GM21576 (cell line): ENCODE measurements at regions not wholly inside any gene's neighbourhood (a gene's known extent, or its start where the extent isn't known, plus 50 kb on each side); places are given as distances from the start of the nearest gene placed in this dataset.
"Not testable (repeated sequence)": the region's sequence is repeated elsewhere in the genome, so short reads cannot be mapped to it uniquely, and the experiment has no call there.

Experiments used
- ATAC-seq: cut with Tn5 transposase; IDR thresholded peaks from one replicate; pipeline ENCODE4 v1.9.1; 2021; ENCODE audit warnings: mild to moderate bottlenecking, moderate library complexity; ENCODE audit not compliant: unreplicated experiment

DNA sequence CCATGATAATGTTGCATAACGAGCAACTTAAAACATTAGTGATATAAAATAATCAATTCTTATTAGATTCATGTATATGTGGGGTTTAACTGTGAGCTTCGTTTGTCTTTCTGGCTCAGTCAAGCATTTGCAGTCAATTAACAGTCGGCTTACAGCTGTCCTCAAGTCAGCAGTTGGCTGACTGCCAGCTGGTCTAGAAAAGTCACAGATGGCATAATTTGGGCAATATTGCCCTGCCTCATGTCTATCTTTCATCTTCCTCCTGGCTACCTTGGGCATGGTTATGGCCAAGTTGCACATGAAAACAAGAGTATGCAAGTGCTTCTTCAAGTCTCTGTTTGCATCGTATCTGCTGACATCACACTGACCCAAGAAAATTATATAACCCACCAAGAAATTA, 186.1 kb upstream of the ZWINT start:
- no peak for ATAC-seq

DNA sequence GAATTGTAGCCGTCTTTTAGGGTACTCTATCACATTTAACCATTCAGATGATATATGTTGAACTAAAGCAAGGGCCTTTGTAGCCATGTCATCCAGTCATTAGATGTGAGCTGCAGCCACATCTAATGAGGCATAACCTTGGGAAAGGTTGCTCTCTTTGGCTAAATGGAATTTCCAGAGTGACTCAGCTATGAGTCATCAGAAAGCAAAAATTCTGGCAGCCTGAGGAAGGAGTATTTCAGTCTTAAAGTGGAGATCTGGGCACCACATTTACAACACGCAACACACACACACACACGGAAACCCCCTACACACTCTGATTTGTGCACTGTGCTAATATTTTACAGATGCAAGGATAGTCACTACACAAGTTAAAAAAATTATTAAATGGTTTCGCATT, 176.9 kb upstream of the ZWINT start:
- ATAC-seq = no peak

DNA sequence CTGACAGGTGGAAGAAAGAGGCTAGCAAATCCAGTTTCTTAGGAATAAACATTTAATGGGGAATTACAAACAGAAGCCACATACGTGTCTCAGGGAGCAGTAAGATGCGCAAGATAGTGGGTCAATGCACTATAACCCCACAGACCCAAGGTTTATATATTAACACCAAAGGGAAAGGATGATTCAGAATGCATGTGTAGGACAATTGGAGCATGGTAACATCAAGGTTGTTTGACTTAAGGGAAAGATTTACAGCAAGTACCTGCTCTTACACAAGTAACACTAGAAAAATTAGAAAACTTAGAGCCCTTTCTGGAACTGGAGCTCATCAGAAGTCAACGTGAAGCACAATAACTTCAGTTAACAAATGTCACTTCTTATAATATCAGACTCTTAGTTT, 161.1 kb upstream of the ZWINT start:
- ATAC-seq = no peak

GRCh38 chr10:56508562-56508961, 147.5 kb upstream of the ZWINT start:
- ATAC-seq = no peak

- ATAC-seq = no peak
Measured at GRCh38 chr10:56507033-56507432, 146.0 kb upstream of the ZWINT start.

- ATAC-seq = no peak
Measured at GRCh38 chr10:56505555-56505954, 144.5 kb upstream of the ZWINT start.

DNA sequence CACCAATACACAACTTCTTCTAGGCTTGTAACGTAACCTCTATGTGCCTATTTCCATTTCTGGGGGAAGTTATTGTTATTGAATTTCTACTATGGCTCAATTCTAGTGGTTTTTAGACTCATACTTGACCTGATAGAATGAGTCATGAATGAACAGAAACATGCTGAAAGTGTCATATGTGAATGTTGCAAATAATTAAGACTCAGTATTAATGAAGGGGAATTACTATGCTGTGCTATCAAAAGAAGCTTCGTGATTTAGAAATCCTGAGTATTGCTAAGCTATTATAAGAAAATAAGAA, 135.1 kb upstream of the ZWINT start:
- ATAC-seq = no peak

- no peak for ATAC-seq
Measured at GRCh38 chr10:56487746-56488145, 126.7 kb upstream of the ZWINT start.

- ATAC-seq = no peak
Measured at GRCh38 chr10:56481521-56482091, 120.5 kb upstream of the ZWINT start.

DNA sequence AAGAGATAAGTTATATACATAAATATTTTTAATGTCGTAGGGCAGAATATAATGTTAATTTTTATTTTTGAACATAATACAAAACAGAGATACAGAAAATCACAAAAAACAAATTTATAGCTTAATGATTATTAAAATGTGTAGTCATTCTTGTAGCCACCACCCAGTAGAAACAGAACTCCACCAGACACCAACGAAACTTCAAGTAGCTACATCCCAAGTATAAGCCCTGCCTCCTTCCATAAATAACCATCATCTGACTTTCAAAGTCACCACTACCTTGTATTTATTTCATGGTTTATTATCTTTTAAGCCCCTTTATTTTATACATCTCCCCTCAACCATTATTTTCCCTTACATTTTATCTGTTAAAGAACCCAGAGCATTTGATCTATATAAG, 111.9 kb upstream of the ZWINT start:
- ATAC-seq = no peak

DNA sequence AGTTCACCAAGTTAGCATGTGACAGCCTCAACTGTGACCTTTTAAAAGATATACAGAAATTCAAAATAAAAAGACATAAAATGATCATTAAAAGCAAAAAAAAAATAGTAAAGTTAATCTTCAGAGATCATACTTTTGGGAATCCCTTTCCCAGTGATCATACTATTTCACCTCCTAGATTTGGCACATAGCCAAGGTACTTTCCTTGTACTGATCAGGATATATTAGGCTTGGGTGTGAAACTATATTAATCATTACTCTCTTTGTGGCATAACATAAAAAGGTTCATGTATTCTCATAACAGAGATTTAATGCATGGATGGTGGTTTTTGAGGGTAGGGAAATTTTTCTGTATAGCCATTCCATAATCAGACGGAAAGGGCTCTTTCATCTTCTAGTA, 109.6 kb upstream of the ZWINT start:
- no peak for ATAC-seq

DNA sequence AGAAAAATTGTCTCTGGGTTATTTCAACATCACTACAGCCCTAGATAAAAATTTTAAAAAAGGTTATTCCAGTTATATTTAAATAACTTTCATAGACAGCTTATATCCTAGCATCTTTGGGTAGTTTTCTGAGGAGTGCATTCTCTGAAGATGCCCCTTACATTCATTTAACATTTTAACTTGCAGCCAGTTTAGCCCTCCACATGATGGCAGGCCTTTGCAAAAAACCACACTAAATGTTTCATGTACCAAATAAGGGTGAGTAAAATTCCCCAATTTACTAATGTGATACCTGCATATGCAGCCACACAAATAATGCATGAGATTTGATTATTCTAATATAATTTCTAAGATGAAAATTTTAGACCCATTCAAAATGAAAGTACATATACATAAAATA, 108.4 kb upstream of the ZWINT start:
- no peak for ATAC-seq

- ATAC-seq = no peak
Measured at GRCh38 chr10:56466005-56466404, 104.9 kb upstream of the ZWINT start.

DNA sequence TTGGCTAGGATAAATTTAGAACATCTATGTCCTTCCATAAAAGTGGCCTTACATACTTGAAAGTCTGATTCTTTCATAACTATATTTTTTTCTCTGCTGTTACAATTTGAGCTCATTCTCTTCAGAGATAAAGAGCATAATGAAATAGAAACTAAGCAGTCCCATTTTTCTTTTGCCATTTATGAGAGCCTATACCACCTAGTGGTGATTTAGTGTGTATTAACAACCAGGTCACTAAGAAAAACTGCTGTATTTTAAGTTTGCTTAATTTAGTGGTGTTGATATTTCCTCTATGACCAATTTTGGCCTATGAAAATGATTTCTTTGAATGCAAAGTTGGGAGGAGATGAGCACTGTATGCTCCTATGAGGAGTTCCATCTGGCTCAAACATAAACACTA, 88.7 kb upstream of the ZWINT start:
- ATAC-seq = no peak

- ATAC-seq = not testable (repeated sequence)
Measured at GRCh38 chr10:56447613-56448012, 86.6 kb upstream of the ZWINT start.

DNA sequence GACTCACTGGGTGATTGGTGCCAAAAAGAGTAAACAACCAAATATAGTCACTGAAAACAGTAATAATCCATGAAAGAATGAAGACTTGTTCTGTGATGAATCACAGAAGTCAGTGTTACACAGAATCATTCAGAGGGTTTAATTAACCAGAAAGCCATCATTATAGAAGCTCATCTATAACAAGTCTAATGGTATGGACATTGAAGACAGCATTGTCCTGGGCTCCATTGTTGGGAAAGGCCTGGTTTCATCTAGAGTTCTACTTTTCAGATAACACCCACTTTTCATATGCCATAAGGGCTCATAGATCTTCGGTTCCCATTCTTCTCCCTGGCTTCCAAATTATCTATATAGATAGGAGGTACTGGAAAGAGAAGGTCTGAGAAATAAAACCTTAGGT, 80.3 kb upstream of the ZWINT start:
- ATAC-seq = not testable (repeated sequence)
